CD4-positive, alpha-beta T cell treated with Interleukin-4 for 4 hours (primary cell): ENCODE measurements at regions not wholly inside any gene's neighbourhood (a gene's known extent, or its start where the extent isn't known, plus 50 kb on each side); places are given as distances from the start of the nearest gene placed in this dataset.

ENCODE experiments used
- DNase-seq: peaks from one replicate; pipeline ENCODE4 v3.0.0-alpha.2; 2020

GRCh38 chr5:54740141-54740540 is 222.6 kb downstream of the SNX18 start:
- DNase-seq, result no peak

- DNase-seq, result no peak
Observed at GRCh38 chr5:54739371-54739770, 221.8 kb downstream of the SNX18 start.

GRCh38 chr5:54738973-54739367 is 221.4 kb downstream of the SNX18 start:
- DNase-seq, result no peak

GRCh38 chr5:54738118-54738972 is 220.8 kb downstream of the SNX18 start:
- DNase-seq, result no peak

GRCh38 chr5:54736003-54736797 is 218.6 kb downstream of the SNX18 start:
- no peak for DNase-seq

- DNase-seq, result no peak
Observed at GRCh38 chr5:54733101-54733500, 215.5 kb downstream of the SNX18 start.

GRCh38 chr5:54732108-54732507 is 214.5 kb downstream of the SNX18 start:
- no peak for DNase-seq

GRCh38 chr5:54728588-54728915 is 211.0 kb downstream of the SNX18 start:
- DNase-seq, result no peak

- DNase-seq, result no peak
Observed at GRCh38 chr5:54727874-54728587, 210.5 kb downstream of the SNX18 start.

- DNase-seq, result no peak
Observed at GRCh38 chr5:54725391-54726280, 208.1 kb downstream of the SNX18 start.

- DNase-seq, result no peak
Observed at GRCh38 chr5:54722846-54723433, 205.4 kb downstream of the SNX18 start.

- no peak for DNase-seq
Observed at GRCh38 chr5:54721951-54722654, 204.5 kb downstream of the SNX18 start.

- DNase-seq, result no peak
Observed at GRCh38 chr5:54721116-54721515, 203.6 kb downstream of the SNX18 start.

GRCh38 chr5:54720341-54720740 is 202.8 kb downstream of the SNX18 start:
- no peak for DNase-seq

GRCh38 chr5:54719384-54720283 is 202.1 kb downstream of the SNX18 start:
- no peak for DNase-seq

GRCh38 chr5:54718656-54719055 is 201.1 kb downstream of the SNX18 start:
- no peak for DNase-seq

GRCh38 chr5:54717870-54718269 is 200.3 kb downstream of the SNX18 start:
- no peak for DNase-seq

- DNase-seq, result no peak
Observed at GRCh38 chr5:54717459-54717858, 199.9 kb downstream of the SNX18 start.

- no peak for DNase-seq
Observed at GRCh38 chr5:54713923-54714581, 196.5 kb downstream of the SNX18 start.

GRCh38 chr5:54709096-54709495 is 191.5 kb downstream of the SNX18 start:
- DNase-seq, result no peak
